GM03348 (cell line): ENCODE measurements at regions not wholly inside any gene's neighbourhood (a gene's known extent, or its start where the extent isn't known, plus 50 kb on each side); places are given as distances from the start of the nearest gene placed in this dataset.
"Not testable (repeated sequence)": the region's sequence is repeated elsewhere in the genome, so short reads cannot be mapped to it uniquely, and the experiment has no call there.

Experiments
- DNase-seq: peaks from one replicate; pipeline ENCODE4 v3.0.0; 2012; ENCODE audit warnings: low spot score

- DNase-seq: not testable (repeated sequence)
These were observed 119.1 kb upstream of the CARD11 start for GRCh38 chr7:3162798-3163197.

- no peak for DNase-seq
These were observed 120.7 kb upstream of the CARD11 start for GRCh38 chr7:3164380-3164792.

DNA sequence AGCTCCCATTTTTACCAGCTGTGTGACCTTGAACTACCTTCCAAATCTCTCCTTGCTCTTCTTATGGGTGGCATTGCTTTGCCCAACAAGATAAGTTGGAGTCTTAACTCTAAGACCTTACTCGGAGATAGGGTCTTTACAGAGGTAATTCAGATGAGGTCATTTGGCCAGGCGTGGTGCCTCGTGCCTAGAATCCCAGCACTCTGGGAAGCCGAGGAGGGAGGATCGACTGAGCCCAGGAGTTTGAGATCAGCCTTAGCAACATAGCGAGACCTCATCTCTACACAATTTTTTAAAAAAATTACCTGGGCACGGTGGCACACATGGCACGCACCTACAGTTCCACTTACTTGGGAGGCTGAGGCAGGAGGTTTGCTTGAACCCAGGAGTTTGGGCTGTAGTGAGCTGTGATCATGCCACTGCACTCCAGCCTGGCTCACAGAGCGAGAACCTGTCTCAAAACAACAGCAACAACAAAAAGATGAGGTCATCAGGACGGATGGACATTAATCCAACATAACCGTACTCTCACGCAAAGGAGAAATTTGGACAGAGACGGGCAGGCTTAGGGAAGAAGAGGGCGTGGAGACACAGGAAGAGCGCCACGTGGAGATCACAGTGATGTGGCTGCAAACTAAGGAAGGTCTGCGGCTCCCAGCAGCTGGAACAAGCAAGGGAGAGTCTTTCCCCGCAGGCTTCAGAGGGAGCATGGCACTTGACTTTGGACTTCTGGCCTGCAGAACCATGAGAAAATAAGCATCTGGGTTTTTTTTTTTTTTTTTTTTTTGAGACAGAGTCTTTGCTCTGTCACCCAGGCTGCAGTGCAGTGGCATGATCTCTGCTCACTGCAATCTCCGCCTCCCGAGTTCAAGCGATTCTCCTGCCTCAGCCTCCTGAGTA, 122.3 kb upstream of the CARD11 start:
- no peak for DNase-seq

GRCh38 chr7:3167551-3167950, 123.9 kb upstream of the CARD11 start:
- no peak for DNase-seq

DNA sequence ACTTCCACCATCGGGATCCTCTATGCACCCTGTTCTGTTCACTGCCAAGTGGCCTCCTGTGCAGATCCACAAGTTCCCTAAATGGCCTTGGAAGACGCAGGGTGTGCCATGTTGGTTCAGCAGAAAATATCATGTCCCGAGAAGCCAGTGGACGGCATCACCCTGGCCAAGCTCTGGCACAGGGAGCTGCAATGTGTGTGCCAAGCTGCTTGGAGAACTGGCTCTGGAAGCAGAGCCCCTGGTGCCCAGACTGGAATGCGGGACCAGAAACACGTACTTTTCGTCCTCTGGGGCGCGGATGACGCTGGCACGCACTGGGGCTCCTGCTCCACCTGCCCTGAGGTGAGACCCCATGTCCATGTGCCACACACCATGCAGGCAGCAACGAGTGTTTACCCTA, 124.7 kb upstream of the CARD11 start:
- no peak for DNase-seq

DNA sequence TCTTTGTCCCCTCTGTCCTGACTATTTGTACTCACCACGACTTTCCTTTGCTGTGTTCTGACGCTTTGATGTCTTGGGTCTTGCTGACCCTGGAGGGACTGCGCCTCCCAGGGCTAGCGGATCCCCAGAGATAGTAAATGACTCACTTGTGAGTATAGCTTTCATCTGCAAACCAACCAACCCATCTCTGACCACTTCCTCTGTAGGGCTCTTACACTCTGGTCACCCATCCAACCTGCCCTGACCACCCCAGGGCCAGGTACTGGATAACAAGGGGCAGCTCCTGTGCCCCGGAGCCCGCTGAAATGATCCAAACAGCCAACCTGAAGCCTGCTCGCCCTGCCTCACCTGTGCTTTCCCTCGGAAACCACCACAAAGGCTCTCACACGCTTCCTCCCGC, 125.2 kb upstream of the CARD11 start:
- no peak for DNase-seq

DNA sequence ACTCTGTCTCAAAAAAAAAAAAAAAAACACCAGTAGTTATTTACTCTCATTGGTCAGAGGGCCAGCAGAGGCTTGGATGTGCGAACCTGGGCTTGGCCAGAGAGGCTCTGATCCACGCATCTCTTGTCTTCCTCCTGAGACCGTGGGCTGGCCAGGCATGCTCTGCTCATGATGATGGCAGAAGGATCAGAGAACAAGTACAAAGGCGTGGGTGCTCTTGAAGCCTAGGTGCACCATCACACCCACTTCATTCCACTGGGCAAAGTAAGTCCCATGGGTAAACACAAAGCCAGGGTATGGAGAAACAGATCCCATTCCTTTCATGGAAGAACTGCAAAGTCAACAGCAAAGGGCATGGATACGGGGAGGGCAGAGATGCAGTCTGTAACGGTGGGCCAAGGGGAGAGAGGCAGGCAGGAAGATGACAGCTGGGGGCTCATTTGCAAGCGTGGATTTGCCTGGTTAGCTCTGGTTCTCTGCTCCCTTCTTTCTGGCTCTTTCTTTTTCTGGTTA, 128.2 kb upstream of the SDK1 start:
- DNase-seq: no peak

DNA sequence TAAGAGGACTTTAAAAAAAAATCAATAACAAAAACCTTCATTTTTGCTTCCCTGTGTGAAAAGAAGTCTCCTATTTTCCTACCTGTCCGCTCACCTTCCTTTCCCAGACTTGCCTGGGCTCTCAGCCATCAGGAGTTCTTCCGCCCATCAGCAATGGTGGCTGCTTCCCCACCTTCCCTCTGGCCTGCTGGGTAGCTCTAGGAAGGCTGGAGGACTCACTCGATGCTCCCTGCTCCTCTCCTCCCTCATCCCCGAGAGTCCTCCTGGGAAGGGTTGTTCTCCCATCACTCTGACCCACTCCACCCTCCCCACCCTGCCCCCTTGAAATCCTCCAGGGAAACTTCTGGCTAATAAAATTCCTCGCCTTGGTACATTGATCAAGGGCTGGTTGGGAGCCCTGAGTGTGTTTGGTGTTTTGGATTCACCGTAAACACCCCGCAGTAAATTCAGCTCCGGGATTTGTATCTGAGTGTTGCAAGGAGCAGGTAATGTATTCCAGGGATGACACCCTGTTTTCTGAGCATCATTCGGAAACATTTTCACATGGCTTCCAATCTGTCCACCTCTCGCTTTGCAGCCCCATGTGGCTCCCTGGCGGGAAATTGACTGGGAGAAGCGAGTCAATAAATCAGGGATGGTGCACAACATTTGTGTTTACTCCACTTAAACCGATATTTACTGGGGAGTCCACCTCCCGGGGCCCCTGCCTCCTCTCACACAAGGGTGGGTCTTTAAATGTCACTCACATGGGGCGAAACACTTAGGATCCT, 126.4 kb upstream of the SDK1 start:
- DNase-seq: no peak

DNA sequence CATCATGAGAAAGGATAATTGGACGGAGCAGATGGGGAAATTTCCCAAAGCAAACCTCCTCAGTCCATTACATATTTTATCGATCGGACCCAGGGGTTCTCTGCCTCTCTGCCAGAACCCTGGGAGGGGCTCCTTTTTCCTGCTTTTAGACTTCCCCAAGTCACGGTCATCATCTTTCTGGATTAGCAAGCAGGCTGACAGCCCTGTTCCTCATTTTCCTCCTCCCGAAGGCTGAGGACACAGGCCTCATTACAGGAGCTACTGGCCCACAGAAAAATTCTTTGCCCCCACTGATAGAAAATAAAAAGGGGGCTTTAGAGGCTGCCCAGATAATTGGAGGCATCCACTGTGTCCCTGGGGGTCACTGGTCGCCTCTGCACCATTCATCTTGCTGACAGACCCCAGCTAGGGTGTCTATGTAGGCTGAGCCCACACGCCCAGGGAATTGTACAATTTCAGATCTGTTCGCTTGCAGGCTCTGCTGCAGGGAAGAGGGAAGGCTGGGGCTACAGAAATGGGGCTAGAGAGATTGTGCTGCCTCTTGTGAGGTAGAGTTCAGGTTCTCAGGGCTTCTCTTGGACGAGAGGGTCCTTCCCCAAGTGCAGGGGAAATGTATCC, 125.7 kb upstream of the SDK1 start:
- DNase-seq: no peak

- no peak for DNase-seq
These were observed 124.7 kb upstream of the SDK1 start for GRCh38 chr7:3176112-3177000.

GRCh38 chr7:3177271-3177670, 123.8 kb upstream of the SDK1 start:
- DNase-seq: no peak

GRCh38 chr7:3179456-3179855, 121.6 kb upstream of the SDK1 start:
- no peak for DNase-seq

GRCh38 chr7:3180604-3181003, 120.4 kb upstream of the SDK1 start:
- DNase-seq: no peak

DNA sequence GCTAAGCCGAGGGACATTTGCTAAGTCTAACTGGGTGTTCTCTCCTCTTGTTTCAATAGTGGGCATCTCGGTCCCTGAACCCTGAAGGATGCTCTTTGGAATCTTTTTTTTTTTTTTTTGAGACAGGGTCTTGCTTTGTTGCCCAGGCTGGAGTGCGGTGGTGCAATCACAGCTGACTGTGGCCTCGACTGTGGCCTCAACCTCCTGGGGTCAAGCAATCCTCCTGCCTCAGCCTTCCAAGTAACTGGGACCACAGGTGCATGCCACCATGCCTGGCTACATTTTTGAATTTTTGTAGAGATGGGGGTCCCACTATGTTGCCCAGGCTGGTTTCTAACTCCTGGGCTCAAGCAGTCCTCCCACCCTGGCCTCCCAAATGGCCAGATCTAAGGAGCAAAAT, 119.0 kb upstream of the SDK1 start:
- DNase-seq: not testable (repeated sequence)

- no peak for DNase-seq
These were observed 113.5 kb upstream of the SDK1 start for GRCh38 chr7:3187444-3188040.

- no peak for DNase-seq
These were observed 112.1 kb upstream of the SDK1 start for GRCh38 chr7:3188946-3189345.

GRCh38 chr7:3191548-3191947, 109.5 kb upstream of the SDK1 start:
- no peak for DNase-seq

DNA sequence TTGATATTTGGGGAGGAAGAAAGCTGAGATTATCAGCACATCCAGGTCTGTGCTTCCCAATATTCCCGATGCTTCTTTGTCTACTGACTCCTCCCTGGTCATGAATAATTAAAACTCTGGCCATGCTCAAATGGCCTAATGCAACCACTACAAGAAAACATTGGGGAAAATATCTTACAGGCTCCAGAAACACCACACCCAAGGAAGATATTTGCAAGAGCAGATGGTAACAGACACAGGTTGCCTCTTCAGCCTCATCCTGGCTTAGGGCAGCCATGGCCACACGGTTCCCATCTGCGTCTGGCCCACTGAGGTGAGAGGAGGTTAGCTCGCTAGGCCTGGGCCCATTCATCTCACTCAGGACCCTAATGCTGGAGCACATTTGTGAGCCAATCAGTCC, 108.4 kb upstream of the SDK1 start:
- no peak for DNase-seq

GRCh38 chr7:3193379-3194120, 107.5 kb upstream of the SDK1 start:
- DNase-seq: no peak

- no peak for DNase-seq
These were observed 106.4 kb upstream of the SDK1 start for GRCh38 chr7:3194501-3195141.
